Psoas muscle (tissue), 7 donors: ENCODE measurements at regions not wholly inside any gene's neighbourhood (a gene's known extent, or its start where the extent isn't known, plus 50 kb on each side); places are given as distances from the start of the nearest gene placed in this dataset.

Experiments
- ATAC-seq, 4 donors: fragments of 200-7000 bp; cut with Tn5 transposase; one replicate each; pipeline ENCODE4 v1.9.1; 2020; ENCODE audit warnings: moderate library complexity in 3 of 4, mild to moderate bottlenecking in 2 of 4
- DNase-seq, 2 donors: peaks; one replicate each; pipeline ENCODE4 v3.0.0-alpha.2; 2020
- H3K27ac ChIP-seq: fragments of 200-600 bp; one replicate; pipeline ENCODE4 v1.8.0; 2022
- H3K27me3 ChIP-seq, 3 donors: fragments of 200-600 bp in 1 of 3; one replicate each; pipeline versions ENCODE4 v1.6.1 to v1.8.0; 2013 to 2022; ENCODE audit warnings: low read length in 2 of 3, mild to moderate bottlenecking in 2 of 3, moderate library complexity in 1 of 3; ENCODE audit not compliant: insufficient read depth in 3 of 3
- H3K36me3 ChIP-seq, 2 donors: fragments of 200-600 bp in 1 of 2; one replicate each; pipeline versions ENCODE4 v1.6.1 to v1.8.0; 2013 to 2022; ENCODE audit warnings: low read depth in 1 of 2, mild to moderate bottlenecking in 1 of 2, moderate library complexity in 1 of 2; ENCODE audit not compliant: insufficient read depth in 1 of 2
- H3K4me1 ChIP-seq: fragments of 200-600 bp; one replicate; pipeline ENCODE4 v1.8.0; 2022
- H3K4me3 ChIP-seq: fragments of 200-600 bp; one replicate; pipeline ENCODE4 v1.8.0; 2022; ENCODE audit warnings: mild to moderate bottlenecking
- H3K9me3 ChIP-seq: fragments of 200-600 bp; one replicate; pipeline ENCODE4 v1.8.0; 2022
- WGBS, 3 donors: extraction: QIAGEN DNeasy Blood & Tissue Kit; methylation state at CpG; one replicate each; pipeline versions ENCODE4 v1.1.6 to v1.1.7; 2013; 5-methylcytosine and 5-hydroxymethylcytosine counted together
- intact Hi-C, 2 donors: fragments of 100-400 bp; cut with DNase I; formaldehyde crosslinking; loops; one replicate each; pipeline versions ENCODE4 v1.11.0 to v1.14.2; 2022
- TF ChIP-seq, protein P1 (sequence below): fragments of 200-600 bp; IDR thresholded peaks from one replicate; pipeline ENCODE4 v1.8.0; 2022; ENCODE audit warnings: antibody characterized with exemption
- donor health status: healthy with polysubstance abuse.
- donor health status: DM: no; HTN: no; CAD: no; lungs with moderate emphysema.
- donor health status: Bipolar disorder and iron deficiency.
- donor health status: healthy.
- donor health status: DM: yes; HTN: yes; CAD: no.
- donor health status: DM: no; HTN: no; CAD: no.
- donor health status: DM: yes; HTN: yes; CAD: no.

DNA sequence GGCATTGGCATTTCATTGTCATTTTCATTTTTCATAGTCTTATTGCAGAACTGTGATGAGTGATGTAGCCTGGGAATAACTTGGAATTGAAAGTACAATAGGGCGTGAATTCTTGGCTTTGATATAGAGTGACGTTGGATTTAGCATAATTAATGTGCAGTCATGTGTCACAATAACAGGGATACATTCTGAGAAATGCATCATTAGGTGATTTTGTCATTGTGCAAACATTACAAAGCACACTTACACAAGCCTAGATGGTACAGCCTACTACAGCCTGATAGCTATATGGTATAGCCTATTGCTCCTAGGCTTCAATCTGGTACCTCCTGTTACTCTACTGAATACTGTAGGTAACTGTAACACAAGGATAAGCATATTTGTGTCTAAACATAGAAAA is 300.8 kb downstream of the DTHD1 start:
- intact Hi-C loops = no loop called here
- 74 to 83% (median 81%) methylated on average over 2 of the region's 2 CpGs for WGBS, 3 donors
- ATAC-seq = no peak

DNA sequence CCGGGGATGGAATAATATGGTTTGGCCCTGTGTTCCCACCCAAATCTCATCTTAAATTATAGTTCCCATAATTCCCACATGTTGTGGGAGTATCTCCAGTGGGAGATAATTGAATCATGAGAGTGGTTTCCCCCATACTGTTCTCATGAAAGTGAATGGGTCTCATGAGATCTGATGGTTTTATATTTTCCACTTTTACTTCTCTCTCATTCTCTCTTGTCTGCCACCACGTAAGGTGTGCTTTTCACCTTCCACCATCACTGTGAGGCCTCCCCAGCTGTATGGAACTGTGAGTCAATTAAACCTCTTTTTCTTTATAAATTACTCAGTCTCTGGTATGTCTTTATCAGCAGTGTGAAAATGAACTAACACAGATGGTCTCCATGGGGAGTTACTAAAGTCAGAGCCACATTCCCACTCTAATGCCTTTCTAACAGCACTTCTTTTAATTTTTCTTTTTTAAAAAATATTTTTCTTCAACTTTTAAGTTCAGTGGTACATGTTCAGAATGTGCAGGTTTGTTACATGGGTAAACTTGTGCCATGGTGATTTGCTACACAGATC is 306.6 kb downstream of the DTHD1 start:
- intact Hi-C loops = no loop called here
- Histone ChIP-seq H3K4me3 (no peak overlapping the region), H3K36me3 (no peaks in the 10 kb centered on the region), H3K27me3 (no peaks in the 10 kb centered on the region), H3K27ac (no peak overlapping the region), H3K9me3 (no peaks in the 10 kb centered on the region), H3K4me1 (no peaks in the 10 kb centered on the region)
- DNase-seq (no peak), ATAC-seq (no peak)
- WGBS, 3 donors = 84 to 89% (median 85%) methylated on average over 2 of the region's 2 CpGs
- TF ChIP-seq, protein P1, sequence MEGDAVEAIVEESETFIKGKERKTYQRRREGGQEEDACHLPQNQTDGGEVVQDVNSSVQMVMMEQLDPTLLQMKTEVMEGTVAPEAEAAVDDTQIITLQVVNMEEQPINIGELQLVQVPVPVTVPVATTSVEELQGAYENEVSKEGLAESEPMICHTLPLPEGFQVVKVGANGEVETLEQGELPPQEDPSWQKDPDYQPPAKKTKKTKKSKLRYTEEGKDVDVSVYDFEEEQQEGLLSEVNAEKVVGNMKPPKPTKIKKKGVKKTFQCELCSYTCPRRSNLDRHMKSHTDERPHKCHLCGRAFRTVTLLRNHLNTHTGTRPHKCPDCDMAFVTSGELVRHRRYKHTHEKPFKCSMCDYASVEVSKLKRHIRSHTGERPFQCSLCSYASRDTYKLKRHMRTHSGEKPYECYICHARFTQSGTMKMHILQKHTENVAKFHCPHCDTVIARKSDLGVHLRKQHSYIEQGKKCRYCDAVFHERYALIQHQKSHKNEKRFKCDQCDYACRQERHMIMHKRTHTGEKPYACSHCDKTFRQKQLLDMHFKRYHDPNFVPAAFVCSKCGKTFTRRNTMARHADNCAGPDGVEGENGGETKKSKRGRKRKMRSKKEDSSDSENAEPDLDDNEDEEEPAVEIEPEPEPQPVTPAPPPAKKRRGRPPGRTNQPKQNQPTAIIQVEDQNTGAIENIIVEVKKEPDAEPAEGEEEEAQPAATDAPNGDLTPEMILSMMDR = no peak

More for the DNA sequence above, 300.8 kb downstream of the DTHD1 start:
- Histone ChIP-seq H3K9me3 (no peaks in the 10 kb centered on the region), H3K36me3 (no peaks in the 10 kb centered on the region), H3K4me3 (no peak overlapping the region), H3K27me3 (no peaks in the 10 kb centered on the region), H3K27ac (no peak overlapping the region), H3K4me1 (no peaks in the 10 kb centered on the region)
- DNase-seq = no peak
- TF ChIP-seq, protein P1 = no peak

DNA sequence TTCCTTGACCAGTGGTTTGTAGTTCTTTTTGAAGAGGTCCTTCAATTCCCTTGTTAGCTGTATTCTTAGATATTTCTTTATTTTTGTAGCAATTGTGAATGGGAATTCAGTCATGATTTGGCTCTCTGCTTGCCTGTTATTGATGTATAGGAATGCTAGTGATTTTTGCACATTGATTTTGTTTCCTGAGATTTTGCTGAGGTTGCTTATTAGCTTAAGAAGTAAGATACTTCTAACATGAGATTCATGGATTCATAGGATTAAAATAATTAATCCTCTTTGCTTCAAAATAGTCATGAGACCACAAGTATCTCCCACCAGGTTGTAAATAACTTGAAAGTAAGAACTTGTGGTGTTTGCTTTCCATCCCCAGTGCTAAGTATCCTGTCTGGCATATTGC is 308.9 kb downstream of the DTHD1 start:
- H3K4me3 ChIP-seq = no peak overlapping the region
- H3K27me3 ChIP-seq = no peaks in the 10 kb centered on the region
- H3K9me3 ChIP-seq = no peaks in the 10 kb centered on the region
- intact Hi-C loops = no loop called here
- no peak for DNase-seq
- H3K27ac ChIP-seq = no peak overlapping the region
- H3K36me3 ChIP-seq = no peaks in the 10 kb centered on the region
- no peak for ATAC-seq
- TF ChIP-seq, protein P1 = no peak
- H3K4me1 ChIP-seq = no peaks in the 10 kb centered on the region

DNA sequence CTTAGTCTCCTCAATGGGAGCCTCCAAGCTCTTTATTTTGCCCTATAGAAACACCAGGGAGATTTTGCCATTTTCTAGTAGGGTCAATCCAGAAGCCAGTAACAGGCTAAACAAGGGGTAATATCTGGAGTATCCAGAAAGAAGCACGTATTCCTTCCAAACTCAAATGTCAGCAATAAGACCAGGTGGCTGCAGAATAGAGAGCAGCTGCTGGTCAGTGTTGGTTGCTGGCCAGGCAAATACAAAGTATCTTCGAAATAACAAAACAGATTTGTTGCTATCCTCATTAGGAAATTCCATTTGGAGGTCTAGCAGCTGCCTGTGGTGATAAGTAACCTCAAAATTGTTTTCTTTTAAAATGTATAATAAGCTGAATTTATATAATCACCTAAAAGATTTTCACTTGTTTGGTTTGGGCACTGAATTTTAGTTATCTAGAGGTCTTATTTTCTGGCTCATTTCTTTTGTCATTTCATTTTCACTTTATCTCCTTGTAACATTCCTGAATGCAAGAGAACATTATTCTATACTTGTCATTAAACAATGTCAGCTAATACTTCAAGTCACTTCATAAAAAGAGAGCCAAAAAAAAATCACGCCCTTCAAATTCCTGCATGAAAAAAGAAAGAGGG is 320.6 kb downstream of the DTHD1 start:
- H3K27me3 ChIP-seq = no peaks in the 10 kb centered on the region
- intact Hi-C loops = no loop called here
- no peaks in the 10 kb centered on the region for H3K4me1 ChIP-seq
- TF ChIP-seq, protein P1 = no peak
- no peaks in the 10 kb centered on the region for H3K36me3 ChIP-seq
- peaks cover 4% of the 10 kb centered on the region for H3K9me3 ChIP-seq
- no peak for ATAC-seq
- no peak overlapping the region for H3K27ac ChIP-seq
- DNase-seq = no peak
- WGBS, 3 donors = 48 to 53% (median 50%) methylated on average over 3 of the region's 3 CpGs
- no peak overlapping the region for H3K4me3 ChIP-seq

DNA sequence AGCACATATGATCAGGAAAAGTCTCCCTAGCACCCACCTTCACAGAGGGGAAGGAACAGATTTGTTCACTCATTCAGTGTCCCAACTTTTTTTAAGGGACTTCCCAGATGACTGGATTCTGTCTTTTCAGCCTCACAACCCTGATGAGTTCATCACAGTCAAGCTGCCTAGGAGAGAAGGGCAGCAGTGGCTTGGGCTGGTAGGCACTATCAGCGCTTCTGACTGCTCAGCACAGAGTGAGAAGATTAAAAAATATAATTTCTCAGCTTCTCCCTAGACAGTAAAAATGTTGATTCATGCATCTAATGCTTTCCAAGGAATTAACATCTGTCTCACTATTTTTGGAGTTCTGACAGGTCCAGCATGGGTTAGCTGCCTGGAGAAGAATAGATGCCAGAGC is 328.2 kb downstream of the DTHD1 start:
- WGBS, 3 donors = 21 to 68% (median 61%) methylated on average over 1 of the region's 1 CpG
- H3K27me3 ChIP-seq = no peaks in the 10 kb centered on the region
- DNase-seq (no peak), ATAC-seq (no peak)
- no peak overlapping the region for H3K27ac ChIP-seq
- H3K4me1 ChIP-seq = no peaks in the 10 kb centered on the region
- H3K36me3 ChIP-seq = no peaks in the 10 kb centered on the region
- H3K4me3 ChIP-seq = no peak overlapping the region
- TF ChIP-seq, protein P1 = no peak
- intact Hi-C loops = no loop called here
- peaks cover 4% of the 10 kb centered on the region for H3K9me3 ChIP-seq
